PC-3 (cell line): ENCODE measurements at regions not wholly inside any gene's neighbourhood (a gene's known extent, or its start where the extent isn't known, plus 50 kb on each side); places are given as distances from the start of the nearest gene placed in this dataset.
A peak's percentile ranks its signal among the peaks of the same experiment; 100 is the strongest.

Experiments used
- ATAC-seq: fragments of 200-7000 bp; cut with Tn5 transposase; 2 replicates; pipeline ENCODE4 v1.9.1; 2020; ENCODE audit warnings: mild to moderate bottlenecking, moderate library complexity
- BruUV-seq: library from RNA; stranded (reverse); fragments of 400-500 nt; replicated peaks from 2 replicates; lab custom pipeline; 2021; lab: Mats Ljungman, UMichigan
- CTCF ChIA-PET: fragments of 300-600 bp; sonication (Branson Sonifier 250); formaldehyde crosslinking; loops from one replicate; lab custom pipeline; 2022; ENCODE audit warnings: antibody characterized with exemption; lab: Charles Lee
- POLR2A ChIA-PET: fragments of 300-600 bp; sonication (Branson Sonifier 250); formaldehyde crosslinking; loops from one replicate; lab custom pipeline; 2022; ENCODE audit warnings: antibody characterized with exemption; ENCODE audit not compliant: unreplicated experiment; lab: Charles Lee
- DNase-seq: peaks from one replicate; pipeline ENCODE4 v3.0.0-alpha.2; 2015
- H2AFZ ChIP-seq: fragments of 300-600 bp; sonication (generic); 2 replicates; pipeline ENCODE4 v1.6.0; 2016; ENCODE audit warnings: antibody characterized with exemption, low read length
- H3F3A ChIP-seq: fragments of 300-600 bp; sonication (generic); one replicate; pipeline ENCODE4 v1.6.0; 2017; ENCODE audit warnings: antibody characterized with exemption, low read length, control low read depth, mild to moderate bottlenecking; ENCODE audit not compliant: unreplicated experiment
- H3K27ac ChIP-seq: fragments of 300-600 bp; sonication (generic); 2 replicates; pipeline ENCODE4 v1.5.1; 2016; ENCODE audit warnings: mild to moderate bottlenecking, low read length
- H3K27me3 ChIP-seq: fragments of 300-600 bp; sonication (generic); 2 replicates; pipeline ENCODE4 v1.6.1; 2016; ENCODE audit warnings: low read length, mixed read lengths
- H3K36me3 ChIP-seq: fragments of 300-600 bp; sonication (generic); 2 replicates; pipeline ENCODE4 v1.6.1; 2016; ENCODE audit warnings: low read depth, mixed run types, low read length, mixed read lengths
- H3K4me1 ChIP-seq: fragments of 300-600 bp; sonication (generic); 2 replicates; pipeline ENCODE4 v1.5.1; 2016; ENCODE audit warnings: low read length; ENCODE audit not compliant: insufficient read depth
- H3K4me2 ChIP-seq: fragments of 300-600 bp; sonication (generic); 2 replicates; pipeline ENCODE4 v1.6.0; 2016; ENCODE audit warnings: low read length
- H3K4me3 ChIP-seq: fragments of 300-600 bp; sonication (generic); 2 replicates; pipeline ENCODE4 v1.5.1; 2016; ENCODE audit warnings: mild to moderate bottlenecking, low read length, mixed read lengths
- H3K79me2 ChIP-seq: fragments of 300-600 bp; sonication (generic); 2 replicates; pipeline ENCODE4 v1.6.1; 2017; ENCODE audit warnings: low read length, mixed read lengths
- H3K9ac ChIP-seq: fragments of 300-600 bp; sonication (generic); 2 replicates; pipeline ENCODE4 v1.6.0; 2016; ENCODE audit warnings: mild to moderate bottlenecking, low read length
- H3K9me2 ChIP-seq: fragments of 300-600 bp; sonication (generic); replicated peaks from 2 replicates; pipeline ENCODE4 v1.6.1; 2016; ENCODE audit warnings: mixed run types, low read length, mixed read lengths
- H3K9me3 ChIP-seq: fragments of 300-600 bp; sonication (generic); 2 replicates; pipeline ENCODE4 v1.6.1; 2016; ENCODE audit warnings: low read length, mixed read lengths
- H4K20me1 ChIP-seq: fragments of 300-600 bp; sonication (generic); 2 replicates; pipeline ENCODE4 v1.6.1; 2016; ENCODE audit warnings: low read length, mixed read lengths
- CTCF ChIP-seq: fragments of 300-600 bp; sonication (generic); conservative IDR thresholded peaks from 2 replicates; pipeline ENCODE4 v1.5.1; 2017; ENCODE audit warnings: antibody characterized with exemption, low read depth, mild to moderate bottlenecking, low read length
- EZH2 ChIP-seq: fragments of 300-600 bp; sonication (generic); IDR thresholded peaks from one replicate; pipeline ENCODE4 v1.6.1; 2017; ENCODE audit warnings: antibody characterized with exemption, mild to moderate bottlenecking, low read length; ENCODE audit not compliant: unreplicated experiment
- EZH2phosphoT487 ChIP-seq: fragments of 300-600 bp; sonication (generic); IDR thresholded peaks from 2 replicates; pipeline ENCODE4 v1.6.1; 2018; ENCODE audit warnings: mild to moderate bottlenecking, antibody characterized with exemption, low read length, borderline replicate concordance
- intact Hi-C: fragments of 100-400 bp; cut with micrococcal nuclease; formaldehyde crosslinking; loops from 2 replicates; pipeline ENCODE4 v1.9.0; 2023

- BruUV-seq: TSS peak; percentile 87
- H3K27me3 ChIP-seq: peaks cover 3% of the 10 kb centered on the region; the same call in 1 of the 2 replicates
- H3K9ac ChIP-seq: peak overlapping the region; percentile 2; the same call in 1 of the 2 replicates
- TF ChIP-seq CTCF: no peak
- no peak for TF ChIP-seq EZH2
- H3K9me2 ChIP-seq: no peaks in the 10 kb centered on the region
- peak overlapping the region; percentile 85 for H3K4me2 ChIP-seq
- H3K36me3 ChIP-seq: no peaks in the 10 kb centered on the region
- no peaks in the 10 kb centered on the region for H4K20me1 ChIP-seq
- H3K4me3 ChIP-seq: peak overlapping the region; percentile 62
- POLR2A ChIA-PET: interaction anchor here (0.5 kb wide), 1 partner anchor 94 kb away, joined by 3 read pairs; no protein-coding TSS in a partner anchor
- ATAC-seq (peak; percentile 80), DNase-seq (peak; percentile 64)
- peak overlapping the region; percentile 80 for H2AFZ ChIP-seq
- H3K79me2 ChIP-seq: no peaks in the 10 kb centered on the region
- H3K4me1 ChIP-seq: peaks cover 27% of the 10 kb centered on the region
- no peaks in the 10 kb centered on the region for H3K9me3 ChIP-seq
- CTCF ChIA-PET: interaction anchor here (0.6 kb wide), 1 partner anchor 48 kb away, joined by 5 read pairs; no protein-coding TSS in a partner anchor
- peak overlapping the region; percentile 4 for H3K27ac ChIP-seq
- H3F3A ChIP-seq: no peaks in the 10 kb centered on the region
- intact Hi-C loops: loop anchor here (2.0 kb wide), 2 partner anchors 48 kb away; no protein-coding TSS in a partner anchor
Observed at GRCh38 chr2:206212673-206213513, 53.2 kb downstream of the EEF1B2 start.

DNA sequence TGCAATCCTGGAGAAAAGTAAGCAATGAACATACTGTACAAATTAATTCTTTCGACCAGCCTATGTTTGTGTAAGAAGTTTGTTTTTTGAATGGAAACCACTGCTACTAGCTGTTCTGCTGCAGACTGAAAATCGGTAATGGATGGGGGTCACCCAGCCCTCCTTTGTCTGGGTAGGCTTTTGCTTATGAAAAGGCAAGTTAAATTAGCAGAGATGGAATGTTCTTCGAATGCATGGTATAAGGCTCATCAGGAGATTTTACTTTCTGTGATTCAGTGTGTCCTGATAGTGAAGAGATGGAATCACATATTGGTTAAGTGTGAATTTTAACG is 53.8 kb downstream of the EEF1B2 start:
- peaks cover 27% of the 10 kb centered on the region for H3K4me1 ChIP-seq
- H3K36me3 ChIP-seq: no peaks in the 10 kb centered on the region
- ATAC-seq: peak; percentile 6; the same call in 1 of the 2 replicates
- no peaks in the 10 kb centered on the region for H3K79me2 ChIP-seq
- no peaks in the 10 kb centered on the region for H3F3A ChIP-seq
- no TSS peak for BruUV-seq
- CTCF ChIA-PET: no interaction called here
- intact Hi-C loops: loop anchor here (2.0 kb wide), 2 partner anchors 47 to 49 kb away; no protein-coding TSS in a partner anchor
- POLR2A ChIA-PET: interaction anchor here (0.5 kb wide), 1 partner anchor 93 kb away, joined by 3 read pairs; no protein-coding TSS in a partner anchor
- H3K9me3 ChIP-seq: no peaks in the 10 kb centered on the region
- TF ChIP-seq EZH2 (no peak), EZH2phosphoT487 (no peak), CTCF (no peak)
- H3K9me2 ChIP-seq: no peaks in the 10 kb centered on the region
- no peak overlapping the region for H3K9ac ChIP-seq
- H3K4me2 ChIP-seq: peak overlapping the region; percentile 85
- H2AFZ ChIP-seq: peak overlapping the region; percentile 80
- DNase-seq: no peak
- H3K27me3 ChIP-seq: peaks cover 6% of the 10 kb centered on the region; the same call in 1 of the 2 replicates
- H3K27ac ChIP-seq: no peak overlapping the region
- no peaks in the 10 kb centered on the region for H4K20me1 ChIP-seq
- H3K4me3 ChIP-seq: peak overlapping the region; percentile 62

- H3K27ac ChIP-seq: no peak overlapping the region
- peaks cover 15% of the 10 kb centered on the region for H3K4me1 ChIP-seq
- no peak for TF ChIP-seq EZH2phosphoT487
- TF ChIP-seq CTCF: no peak
- TF ChIP-seq EZH2: no peak
- no peaks in the 10 kb centered on the region for H3K9me3 ChIP-seq
- intact Hi-C loops: no loop called here
- no peaks in the 10 kb centered on the region for H3K36me3 ChIP-seq
- H4K20me1 ChIP-seq: no peaks in the 10 kb centered on the region
- peaks cover 10% of the 10 kb centered on the region; the same call in 1 of the 2 replicates for H3K27me3 ChIP-seq
- no peak overlapping the region for H2AFZ ChIP-seq
- H3K4me3 ChIP-seq: no peak overlapping the region
- H3K4me2 ChIP-seq: no peak overlapping the region
- H3K79me2 ChIP-seq: no peaks in the 10 kb centered on the region
- H3K9me2 ChIP-seq: no peaks in the 10 kb centered on the region
- DNase-seq (no peak), ATAC-seq (no peak)
- POLR2A ChIA-PET: no interaction called here
- no peak overlapping the region for H3K9ac ChIP-seq
- H3F3A ChIP-seq: no peaks in the 10 kb centered on the region
- BruUV-seq: no TSS peak
- CTCF ChIA-PET: no interaction called here
Observed at GRCh38 chr2:206217166-206217565, 57.3 kb upstream of the ZDBF2 start.
